ENCODE measurements at regions not wholly inside any gene's neighbourhood (a gene's known extent, or its start where the extent isn't known, plus 50 kb on each side); places are given as distances from the start of the nearest gene placed in this dataset.
A peak's percentile ranks its signal among the peaks of the same experiment; 100 is the strongest.

- DNase-seq (ENCODE audit: low read depth), result no peak
- H3K4me3 ChIP-seq (ENCODE audit: low read depth, low read length), result no peak overlapping the region
Observed at GRCh38 chr12:67758119-67758518, 109.6 kb downstream of the DYRK2 start.

GRCh38 chr12:67758521-67758920 is 110.0 kb downstream of the DYRK2 start:
- no peak overlapping the region for H3K4me3 ChIP-seq (ENCODE audit: low read depth, low read length)
- DNase-seq (ENCODE audit: low read depth), result no peak

GRCh38 chr12:67759829-67760228 is 111.3 kb downstream of the DYRK2 start:
- no peak for DNase-seq (ENCODE audit: low read depth)
- H3K4me3 ChIP-seq (ENCODE audit: low read depth, low read length), result no peak overlapping the region

GRCh38 chr12:67760586-67761275 is 112.2 kb downstream of the DYRK2 start:
- H3K4me3 ChIP-seq (ENCODE audit: low read depth, low read length), result no peak overlapping the region
- no peak for DNase-seq (ENCODE audit: low read depth)

GRCh38 chr12:67761566-67761965 is 113.0 kb downstream of the DYRK2 start:
- H3K4me3 ChIP-seq (ENCODE audit: low read depth, low read length), result no peak overlapping the region
- DNase-seq (ENCODE audit: low read depth), result no peak

- DNase-seq (ENCODE audit: low read depth), result no peak
- no peak overlapping the region for H3K4me3 ChIP-seq (ENCODE audit: low read depth, low read length)
Observed at GRCh38 chr12:67764055-67764454, 115.5 kb downstream of the DYRK2 start.

GRCh38 chr12:67764946-67765619 is 116.5 kb downstream of the DYRK2 start:
- no peak for DNase-seq (ENCODE audit: low read depth)
- H3K4me3 ChIP-seq (ENCODE audit: low read depth, low read length), result no peak overlapping the region

GRCh38 chr12:67765776-67766766 is 117.5 kb downstream of the DYRK2 start:
- peak; percentile 62 for DNase-seq (ENCODE audit: low read depth)
- no peak overlapping the region for H3K4me3 ChIP-seq (ENCODE audit: low read depth, low read length)

- H3K4me3 ChIP-seq (ENCODE audit: low read depth, low read length), result no peak overlapping the region
- DNase-seq (ENCODE audit: low read depth), result peak; percentile 60
Observed at GRCh38 chr12:67772267-67773169, 124.0 kb downstream of the DYRK2 start.

GRCh38 chr12:67773896-67774295 is 125.4 kb downstream of the DYRK2 start:
- no peak overlapping the region for H3K4me3 ChIP-seq (ENCODE audit: low read depth, low read length)
- no peak for DNase-seq (ENCODE audit: low read depth)

GRCh38 chr12:67774983-67775587 is 126.5 kb downstream of the DYRK2 start:
- no peak overlapping the region for H3K4me3 ChIP-seq (ENCODE audit: low read depth, low read length)
- no peak for DNase-seq (ENCODE audit: low read depth)

GRCh38 chr12:67780580-67781084 is 132.1 kb downstream of the DYRK2 start:
- H3K4me3 ChIP-seq (ENCODE audit: low read depth, low read length), result no peak overlapping the region
- DNase-seq (ENCODE audit: low read depth), result no peak

- no peak for DNase-seq (ENCODE audit: low read depth)
- H3K4me3 ChIP-seq (ENCODE audit: low read depth, low read length), result no peak overlapping the region
Observed at GRCh38 chr12:67782573-67782972, 134.0 kb downstream of the DYRK2 start.

- no peak overlapping the region for H3K4me3 ChIP-seq (ENCODE audit: low read depth, low read length)
- no peak for DNase-seq (ENCODE audit: low read depth)
Observed at GRCh38 chr12:67783393-67783792, 134.8 kb downstream of the DYRK2 start.

GRCh38 chr12:67784831-67785230 is 136.3 kb downstream of the DYRK2 start:
- no peak overlapping the region for H3K4me3 ChIP-seq (ENCODE audit: low read depth, low read length)
- DNase-seq (ENCODE audit: low read depth), result no peak

GRCh38 chr12:67786086-67786485 is 137.5 kb downstream of the DYRK2 start:
- H3K4me3 ChIP-seq (ENCODE audit: low read depth, low read length), result no peak overlapping the region
- no peak for DNase-seq (ENCODE audit: low read depth)

GRCh38 chr12:67788118-67788517 is 139.6 kb downstream of the DYRK2 start:
- DNase-seq (ENCODE audit: low read depth), result no peak
- no peak overlapping the region for H3K4me3 ChIP-seq (ENCODE audit: low read depth, low read length)

GRCh38 chr12:67789266-67789665 is 140.7 kb downstream of the DYRK2 start:
- no peak overlapping the region for H3K4me3 ChIP-seq (ENCODE audit: low read depth, low read length)
- no peak for DNase-seq (ENCODE audit: low read depth)

GRCh38 chr12:67790660-67791059 is 142.1 kb downstream of the DYRK2 start:
- no peak overlapping the region for H3K4me3 ChIP-seq (ENCODE audit: low read depth, low read length)
- no peak for DNase-seq (ENCODE audit: low read depth)

All from skeletal muscle cell (primary cell).